Uterus (tissue), 3 donors: ENCODE measurements at regions not wholly inside any gene's neighbourhood (a gene's known extent, or its start where the extent isn't known, plus 50 kb on each side); places are given as distances from the start of the nearest gene placed in this dataset.

Experiments used
- DNase-seq, 2 donors: peaks; one replicate each; pipeline ENCODE4 v3.0.0-alpha.2; 2019 to 2020
- H3K27ac ChIP-seq, 2 donors: fragments of 200-600 bp; sonication (generic); 1 replicate in 1 of 2; 2 replicates in 1 of 2; pipeline ENCODE4 v1.5.1; 2016 to 2018
- H3K27me3 ChIP-seq, 2 donors: fragments of 200-600 bp; sonication (generic); one replicate each; pipeline ENCODE4 v1.5.1; 2018 to 2019; ENCODE audit warnings: control low read depth in 1 of 2
- H3K36me3 ChIP-seq, 2 donors: fragments of 200-600 bp; sonication (generic); one replicate each; pipeline ENCODE4 v1.5.1; 2019; ENCODE audit warnings: control low read depth in 1 of 2
- H3K4me1 ChIP-seq, 2 donors: fragments of 200-600 bp; sonication (generic); one replicate each; pipeline ENCODE4 v1.5.1; 2018 to 2019; ENCODE audit warnings: control low read depth in 1 of 2
- H3K4me3 ChIP-seq, 2 donors: fragments of 200-600 bp; sonication (generic); 1 replicate in 1 of 2; 2 replicates in 1 of 2; pipeline ENCODE4 v1.5.1; 2018 to 2019; ENCODE audit warnings: mild to moderate bottlenecking in 1 of 2
- H3K9me3 ChIP-seq, 2 donors: fragments of 200-600 bp; sonication (generic); one replicate each; pipeline ENCODE4 v1.5.1; 2019; ENCODE audit warnings: control low read depth in 1 of 2
- CTCF ChIP-seq, 4 experiments: fragments of 200-600 bp in 2 of 4; fragments of 450-650 bp in 2 of 4; sonication (generic) in 2 of 4; IDR thresholded peaks; one replicate each; pipeline ENCODE4 v1.5.1; 2016 to 2019; ENCODE audit warnings: antibody characterized with exemption in 4 of 4, mild to moderate bottlenecking in 2 of 4, moderate library complexity in 1 of 4
- POLR2A ChIP-seq, 2 donors: fragments of 450-650 bp; IDR thresholded peaks; one replicate each; pipeline ENCODE4 v1.6.1; 2016; ENCODE audit warnings: antibody characterized with exemption in 2 of 2, mild to moderate bottlenecking in 1 of 2, moderate library complexity in 1 of 2
- intact Hi-C: fragments of 100-400 bp; cut with DNase I; formaldehyde crosslinking; loops from one replicate; pipeline ENCODE4 v1.15.1; 2023; ENCODE audit warnings: low total_unique reads
- donor health status: DM: yes; HTN: yes; CAD: no.

GRCh38 chr2:234731236-234731635 lies 220.6 kb upstream of the SH3BP4 start:
- intact Hi-C loops, result no loop called here
- no peaks in the 10 kb centered on the region for H3K9me3 ChIP-seq
- no peaks in the 10 kb centered on the region for H3K36me3 ChIP-seq
- H3K4me3 ChIP-seq, result no peak overlapping the region
- DNase-seq, result no peak
- H3K4me1 ChIP-seq, result no peaks in the 10 kb centered on the region
- H3K27ac ChIP-seq, result no peak overlapping the region
- TF ChIP-seq CTCF (IDR thresholded peaks at IDR 0.05) (no peak), POLR2A (IDR thresholded peaks at IDR 0.05) (no peak)
- no peaks in the 10 kb centered on the region for H3K27me3 ChIP-seq

GRCh38 chr2:234730066-234730640 lies 221.7 kb upstream of the SH3BP4 start:
- H3K27me3 ChIP-seq, result no peaks in the 10 kb centered on the region
- H3K9me3 ChIP-seq, result no peaks in the 10 kb centered on the region
- no peaks in the 10 kb centered on the region for H3K36me3 ChIP-seq
- no peak for DNase-seq
- no peak overlapping the region for H3K4me3 ChIP-seq
- TF ChIP-seq POLR2A (IDR thresholded peaks at IDR 0.05) (no peak), CTCF (IDR thresholded peaks at IDR 0.05) (no peak)
- no peak overlapping the region for H3K27ac ChIP-seq
- intact Hi-C loops, result no loop called here
- no peaks in the 10 kb centered on the region for H3K4me1 ChIP-seq

- H3K27me3 ChIP-seq, result no peaks in the 10 kb centered on the region
- no peak for TF ChIP-seq CTCF (IDR thresholded peaks at IDR 0.05)
- no peak for TF ChIP-seq POLR2A (IDR thresholded peaks at IDR 0.05)
- H3K27ac ChIP-seq, result no peak overlapping the region
- no peak for DNase-seq
- no peak overlapping the region for H3K4me3 ChIP-seq
- no peaks in the 10 kb centered on the region for H3K9me3 ChIP-seq
- intact Hi-C loops, result no loop called here
- H3K36me3 ChIP-seq, result no peaks in the 10 kb centered on the region
- no peaks in the 10 kb centered on the region for H3K4me1 ChIP-seq
Measured at GRCh38 chr2:234725528-234726264, 226.1 kb upstream of the SH3BP4 start.

GRCh38 chr2:234724850-234725249 lies 227.0 kb upstream of the SH3BP4 start:
- no peak overlapping the region for H3K27ac ChIP-seq
- no peaks in the 10 kb centered on the region for H3K9me3 ChIP-seq
- no peaks in the 10 kb centered on the region for H3K27me3 ChIP-seq
- no peak overlapping the region for H3K4me3 ChIP-seq
- no peaks in the 10 kb centered on the region for H3K36me3 ChIP-seq
- intact Hi-C loops, result no loop called here
- no peaks in the 10 kb centered on the region for H3K4me1 ChIP-seq
- no peak for DNase-seq
- TF ChIP-seq CTCF (IDR thresholded peaks at IDR 0.05), result no peak
- TF ChIP-seq POLR2A (IDR thresholded peaks at IDR 0.05), result no peak

- Histone ChIP-seq H3K36me3 (no peaks in the 10 kb centered on the region), H3K4me1 (no peaks in the 10 kb centered on the region), H3K27me3 (no peaks in the 10 kb centered on the region), H3K9me3 (no peaks in the 10 kb centered on the region), H3K4me3 (no peak overlapping the region), H3K27ac (no peak overlapping the region)
- intact Hi-C loops, result no loop called here
- TF ChIP-seq CTCF (IDR thresholded peaks at IDR 0.05) (no peak), POLR2A (IDR thresholded peaks at IDR 0.05) (no peak)
- no peak for DNase-seq
Measured at GRCh38 chr2:234723400-234723799, 226.5 kb upstream of the ARL4C start.
